RPMI7951 (cell line): ENCODE measurements at regions not wholly inside any gene's neighbourhood (a gene's known extent, or its start where the extent isn't known, plus 50 kb on each side); places are given as distances from the start of the nearest gene placed in this dataset.
A peak's percentile ranks its signal among the peaks of the same experiment; 100 is the strongest.
"Not testable (repeated sequence)": the region's sequence is repeated elsewhere in the genome, so short reads cannot be mapped to it uniquely, and the experiment has no call there.

ENCODE experiments used
- DNase-seq: peaks from one replicate; pipeline ENCODE4 v3.0.0-alpha.2; 2012; ENCODE audit warnings: low read depth

DNA sequence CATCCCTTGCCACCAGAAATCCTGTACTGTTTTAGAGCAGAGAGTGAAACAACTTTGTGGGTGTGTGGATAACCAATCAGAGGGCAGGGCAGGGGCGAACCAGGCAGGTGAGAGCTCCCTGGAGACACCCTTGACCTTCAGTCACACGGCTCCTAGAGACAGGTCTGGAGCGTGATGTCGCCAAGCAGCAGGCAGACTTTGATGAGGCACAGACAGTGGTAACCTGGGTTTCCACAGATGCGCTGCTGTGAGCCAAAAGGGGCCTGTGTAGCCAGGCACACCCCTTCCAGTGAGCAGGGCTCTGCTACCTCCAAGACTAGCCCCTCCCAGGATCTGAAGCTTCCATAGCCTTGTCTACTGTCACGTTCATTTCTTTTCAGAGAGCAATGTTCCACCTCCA is 317.8 kb upstream of the ADCY2 start:
- DNase-seq = no peak

DNA sequence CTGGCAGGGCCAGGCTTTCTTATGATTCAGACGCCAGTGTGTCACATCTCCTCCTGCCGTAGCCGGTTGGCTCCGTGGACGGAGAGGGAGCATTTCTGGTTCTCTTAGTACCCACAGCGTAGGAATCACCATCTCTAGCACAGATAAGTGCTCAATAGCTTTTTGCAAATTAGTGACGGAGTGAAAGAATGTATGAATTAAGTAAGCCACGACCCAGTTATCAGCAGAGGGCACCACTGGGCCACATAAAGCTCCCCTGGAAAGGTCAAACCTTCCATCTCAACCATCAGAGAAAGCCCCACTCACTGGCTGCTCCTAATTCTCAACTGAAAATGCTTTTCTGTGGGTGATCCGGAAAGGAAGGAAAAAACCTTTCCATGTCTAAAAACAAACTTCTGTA is 317.0 kb upstream of the ADCY2 start:
- no peak for DNase-seq

DNA sequence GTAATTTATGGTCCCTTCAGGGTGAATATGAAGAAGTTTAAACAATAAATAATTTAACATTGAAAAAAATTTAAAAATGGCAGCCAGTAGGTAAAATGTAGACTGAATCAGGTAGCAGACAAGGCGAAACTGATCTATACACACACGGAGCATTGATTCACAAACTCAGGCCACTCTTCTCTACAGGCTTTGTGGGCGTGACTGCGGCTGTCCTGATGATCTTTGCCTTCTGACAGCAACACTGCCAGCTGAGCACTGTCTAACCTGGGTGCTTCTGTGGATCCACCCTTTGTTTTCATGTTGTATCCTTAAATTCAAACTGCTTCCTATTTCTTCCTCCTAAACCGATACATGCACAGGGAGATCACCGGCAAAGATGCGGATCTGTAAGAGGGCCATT is 315.4 kb upstream of the ADCY2 start:
- DNase-seq = no peak

DNA sequence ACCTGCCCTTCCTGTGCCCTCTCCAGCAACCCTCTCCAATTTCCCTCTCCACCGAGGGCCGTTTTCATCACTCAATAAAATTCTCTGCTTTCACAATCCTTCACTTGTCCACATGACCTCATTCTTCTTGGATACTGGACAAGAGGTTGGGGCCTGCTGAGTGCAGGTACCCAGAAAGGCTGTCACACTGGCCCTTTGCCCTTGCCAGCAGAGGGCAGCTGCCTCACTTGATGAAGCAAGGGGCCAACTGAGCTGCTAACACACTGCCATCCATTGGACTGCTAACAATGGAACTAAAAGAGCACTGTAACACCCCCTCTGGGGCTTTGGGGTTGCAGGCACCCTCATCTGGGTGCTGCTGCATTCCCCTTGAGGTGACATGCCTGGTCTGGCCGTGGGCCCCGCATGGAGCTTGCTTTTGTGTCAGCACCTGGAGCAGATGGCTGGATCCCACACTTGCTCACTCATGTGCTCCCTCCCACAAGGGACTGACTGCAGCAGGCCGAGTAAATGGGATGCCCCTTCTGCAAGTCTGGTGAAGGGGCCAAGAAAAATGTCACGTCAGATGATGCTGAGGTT is 308.1 kb upstream of the ADCY2 start:
- no peak for DNase-seq

DNA sequence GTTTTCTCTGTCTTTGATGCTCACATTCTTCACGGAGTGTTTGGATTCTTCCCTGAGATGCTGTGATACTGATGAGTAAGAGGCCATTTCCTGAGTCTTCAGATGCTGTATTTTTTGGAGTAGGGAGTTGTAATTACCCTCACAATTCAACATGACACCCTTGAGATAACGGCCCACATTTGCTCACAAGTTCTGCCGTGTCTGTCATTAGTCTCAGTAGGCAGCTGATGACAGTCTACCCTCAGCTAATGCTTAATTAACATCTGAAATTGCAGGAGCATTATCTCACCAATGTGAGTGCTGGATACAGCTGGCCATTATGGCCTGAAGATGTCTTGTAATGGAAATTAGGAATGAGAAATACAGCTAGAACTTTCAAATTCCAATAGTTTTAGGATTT is 307.1 kb upstream of the ADCY2 start:
- no peak for DNase-seq

DNA sequence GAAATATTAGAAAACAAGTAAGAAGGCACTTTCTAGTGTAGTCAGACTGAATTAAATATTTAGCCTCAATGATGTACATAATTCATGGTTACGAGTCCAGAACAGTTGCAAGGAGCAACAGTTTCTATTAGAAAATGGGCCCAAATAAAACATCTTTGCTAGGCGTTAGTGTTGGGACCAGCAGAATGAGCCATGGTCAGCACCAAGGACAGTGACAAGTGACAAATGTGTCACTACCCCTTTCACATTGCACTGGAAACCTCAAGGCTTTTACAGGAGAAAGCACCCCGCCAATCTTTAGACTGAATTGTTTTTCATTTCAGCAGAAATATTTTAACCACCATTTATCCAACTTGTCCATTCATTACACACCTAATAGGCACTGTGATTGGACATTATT is 301.3 kb upstream of the ADCY2 start:
- DNase-seq = peak; percentile 2

DNA sequence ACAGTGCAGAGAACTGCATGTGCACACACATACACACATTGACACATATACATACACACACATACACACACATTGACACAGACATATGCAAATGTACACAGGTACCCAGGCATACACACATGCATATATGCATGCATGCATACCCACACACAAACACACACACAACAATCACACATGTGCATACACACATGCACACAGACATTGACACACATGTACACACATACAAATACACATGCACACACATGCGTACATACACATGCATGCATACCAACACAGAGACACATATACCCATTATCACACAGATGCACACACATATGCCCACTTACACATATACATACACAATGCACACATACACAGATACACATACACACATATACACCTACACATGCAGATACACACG is 299.6 kb upstream of the ADCY2 start:
- DNase-seq = no peak

DNA sequence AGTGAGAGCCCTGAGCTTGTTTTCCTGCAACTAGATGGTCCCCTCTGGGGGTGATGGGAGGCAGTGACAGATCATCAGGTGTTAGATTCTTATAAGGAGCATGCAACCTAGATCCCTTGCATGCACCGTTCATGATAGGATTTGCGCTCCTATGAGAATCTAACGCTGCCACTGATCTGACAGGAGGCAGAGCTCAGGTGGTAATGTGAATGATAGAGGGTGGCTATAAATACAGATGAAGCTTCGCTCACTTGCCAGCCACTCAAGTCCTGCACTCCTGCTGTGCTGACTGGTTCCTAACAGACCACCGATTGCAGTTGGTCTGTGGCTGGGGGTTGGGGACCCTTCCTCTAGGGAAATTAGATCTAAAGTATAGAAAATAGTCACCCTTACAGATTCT is 290.6 kb upstream of the ADCY2 start:
- no peak for DNase-seq

DNA sequence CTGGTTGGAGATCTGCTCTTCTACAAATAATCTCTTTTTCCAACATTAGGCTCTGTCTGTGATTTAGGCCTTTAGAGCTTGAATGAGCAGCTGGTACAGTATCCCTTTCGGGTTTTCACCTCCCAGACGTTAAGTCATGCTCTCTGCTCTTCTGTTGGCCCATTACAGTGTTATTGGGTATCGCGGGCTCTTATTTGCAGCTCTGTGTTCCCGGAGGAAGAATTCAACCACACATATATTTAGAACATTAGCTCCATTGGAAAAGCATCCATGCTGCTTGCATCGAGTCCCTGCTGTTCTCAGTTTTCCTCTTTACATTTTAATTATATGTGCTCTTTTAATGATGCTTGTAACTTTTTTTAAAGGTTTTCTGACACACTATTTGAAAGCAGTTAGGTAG is 278.0 kb upstream of the ADCY2 start:
- DNase-seq = no peak

DNA sequence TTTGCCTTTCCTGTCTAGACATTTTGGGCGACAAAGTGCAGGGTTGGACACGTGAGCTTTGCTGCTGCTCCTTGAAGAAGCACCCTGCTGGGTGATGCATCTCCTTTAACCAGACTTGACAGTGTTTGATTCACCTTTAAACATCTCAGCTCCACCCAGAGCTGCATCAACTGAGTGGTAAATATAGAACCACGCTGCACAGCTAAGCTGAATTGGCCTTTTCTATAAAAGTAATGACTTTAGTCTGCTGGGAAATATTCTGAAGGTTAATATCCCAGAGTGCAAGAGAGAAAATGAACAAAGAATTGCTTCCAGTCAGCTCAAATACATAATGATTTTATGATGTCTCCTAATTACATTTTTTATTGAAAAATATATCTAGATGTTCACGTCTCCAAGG is 264.3 kb upstream of the ADCY2 start:
- DNase-seq = no peak

DNA sequence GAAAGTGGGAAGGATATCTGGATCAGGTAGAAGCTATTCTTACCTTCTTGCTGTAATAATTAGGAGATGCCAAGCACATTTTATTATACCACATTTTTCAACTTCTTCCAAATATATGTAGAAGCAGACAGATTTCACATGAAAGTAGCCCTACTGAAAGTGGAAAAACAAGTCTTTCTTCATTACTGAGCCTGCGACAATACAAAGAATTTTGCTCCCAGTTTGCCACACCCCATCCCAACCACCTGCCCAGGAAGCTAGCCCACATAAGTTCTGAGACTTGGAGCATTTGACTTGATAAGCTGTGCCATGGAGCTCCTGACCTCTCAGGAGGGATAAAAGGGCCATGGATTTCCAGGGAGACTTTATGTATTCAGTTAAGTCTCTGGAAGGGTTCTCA is 249.1 kb upstream of the ADCY2 start:
- no peak for DNase-seq

DNA sequence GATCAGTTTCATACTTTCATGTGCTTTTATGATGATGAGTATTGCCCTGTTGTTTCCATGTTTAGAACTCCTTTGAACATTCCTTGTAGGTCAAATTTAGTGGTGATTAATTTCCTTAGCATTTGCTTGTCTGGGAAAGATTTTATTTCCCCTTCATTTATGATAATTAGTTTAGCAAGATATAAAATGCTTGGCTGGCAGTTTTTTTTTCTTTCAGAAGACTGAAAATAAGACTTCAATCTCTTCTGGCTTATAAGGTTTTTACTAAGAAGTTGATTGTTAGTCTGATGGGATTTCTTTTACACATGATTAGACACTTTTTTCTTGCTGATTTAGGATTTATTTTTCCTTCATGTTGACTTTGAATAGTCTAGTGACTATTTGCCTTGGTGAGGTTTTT is 238.9 kb upstream of the ADCY2 start:
- no peak for DNase-seq

DNA sequence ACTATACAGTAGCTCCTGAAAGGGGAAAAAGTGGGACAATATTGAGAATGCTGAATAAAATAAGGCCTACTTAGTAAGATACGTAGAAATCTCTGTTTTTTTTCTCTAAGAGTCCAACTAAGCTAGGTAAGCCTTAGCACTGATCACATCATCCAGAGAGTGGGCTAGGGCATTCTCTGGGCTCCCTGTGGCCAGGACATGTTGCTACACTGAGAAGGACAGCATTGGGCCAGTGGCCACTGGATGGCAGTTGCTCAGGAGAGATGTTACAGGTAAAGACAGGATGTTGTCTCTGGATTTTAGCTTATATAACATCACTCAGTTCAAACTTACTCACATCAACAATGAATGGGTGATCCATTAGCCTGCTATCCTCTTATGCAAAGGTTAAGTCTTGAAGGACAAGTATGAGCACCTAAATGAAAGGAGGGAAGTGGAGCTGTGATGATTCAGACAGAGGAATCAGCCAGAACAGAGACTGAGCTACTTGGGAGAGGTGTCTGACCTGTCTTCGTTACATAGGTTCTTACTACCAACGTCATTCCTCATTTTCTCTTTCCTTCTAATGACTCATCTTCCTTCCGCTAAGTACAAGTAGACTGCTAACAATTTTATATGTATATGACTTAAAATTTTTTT is 226.6 kb upstream of the ADCY2 start:
- no peak for DNase-seq

DNA sequence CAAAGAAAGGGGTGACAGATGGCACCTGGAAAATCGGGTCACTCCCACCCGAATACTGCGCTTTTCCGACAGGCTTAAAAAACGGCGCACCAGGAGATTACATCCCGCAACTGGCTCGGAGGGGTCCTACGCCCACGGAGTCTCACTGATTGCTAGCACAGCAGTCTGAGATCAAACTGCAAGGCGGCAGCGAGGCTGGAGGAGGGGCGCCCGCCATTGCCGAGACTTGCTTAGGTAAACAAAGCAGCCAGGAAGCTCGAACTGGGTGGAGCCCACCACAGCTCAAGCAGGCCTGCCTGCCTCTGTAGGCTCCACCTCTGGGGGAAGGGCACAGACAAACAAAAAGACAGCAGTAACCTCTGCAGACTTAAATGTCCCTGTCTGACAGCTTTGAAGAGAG is 225.2 kb upstream of the ADCY2 start:
- not testable (repeated sequence) for DNase-seq

DNA sequence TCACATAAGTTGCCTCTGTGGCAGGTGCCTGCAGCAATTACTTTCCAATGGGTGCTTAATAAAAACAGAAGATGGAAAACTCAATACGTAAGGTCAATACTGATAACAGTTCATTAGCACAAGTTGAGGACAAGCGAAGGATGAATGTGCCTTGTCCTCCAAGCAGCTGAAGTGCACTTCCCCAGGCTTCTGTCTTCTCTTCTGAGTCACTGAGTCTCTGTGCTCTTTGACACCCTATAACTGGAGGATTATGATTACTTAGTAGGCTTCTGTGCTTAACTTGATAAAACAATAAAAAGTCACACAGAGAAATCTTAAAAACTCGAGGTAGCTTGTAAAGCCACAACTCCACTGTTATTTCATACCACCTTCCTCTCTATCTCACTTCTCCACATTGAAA is 216.6 kb upstream of the ADCY2 start:
- DNase-seq = no peak

DNA sequence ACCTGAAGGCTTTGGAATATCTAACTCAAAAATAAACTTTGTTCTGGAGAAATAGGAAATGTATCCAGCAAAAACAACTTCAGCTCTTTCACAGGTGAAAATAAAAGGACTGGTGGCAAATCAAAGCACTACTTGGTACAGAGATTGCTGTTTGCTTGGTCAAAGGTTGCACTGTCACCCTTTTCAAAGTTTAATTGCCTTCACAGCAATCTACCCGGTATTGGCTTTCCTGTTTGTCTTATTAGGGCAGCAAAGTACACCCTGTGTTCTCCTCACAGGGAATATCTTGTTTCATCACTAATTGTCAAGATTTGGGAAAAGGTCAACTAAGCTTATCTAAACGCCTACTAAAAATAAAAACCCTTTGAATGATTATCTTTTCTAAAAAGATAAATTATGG is 214.1 kb upstream of the ADCY2 start:
- no peak for DNase-seq

DNA sequence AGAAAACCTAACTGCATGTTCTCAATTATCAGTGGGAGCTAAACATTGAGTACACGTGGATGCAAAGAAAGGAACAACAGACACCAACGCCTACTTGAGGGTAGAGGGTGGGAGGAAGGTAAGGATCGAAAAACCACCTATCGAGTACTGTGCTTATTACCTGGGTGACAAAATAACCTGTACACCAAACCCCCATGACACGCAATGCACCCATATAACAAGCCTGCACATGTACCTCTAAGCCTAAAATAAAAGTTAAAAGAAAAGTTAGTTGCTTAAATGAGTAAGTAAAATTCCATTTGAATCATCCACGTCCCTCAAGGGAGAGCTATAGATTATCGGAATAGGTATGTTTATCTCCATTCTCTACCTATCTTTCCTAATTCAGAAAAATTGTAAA is 210.2 kb upstream of the ADCY2 start:
- DNase-seq = no peak

DNA sequence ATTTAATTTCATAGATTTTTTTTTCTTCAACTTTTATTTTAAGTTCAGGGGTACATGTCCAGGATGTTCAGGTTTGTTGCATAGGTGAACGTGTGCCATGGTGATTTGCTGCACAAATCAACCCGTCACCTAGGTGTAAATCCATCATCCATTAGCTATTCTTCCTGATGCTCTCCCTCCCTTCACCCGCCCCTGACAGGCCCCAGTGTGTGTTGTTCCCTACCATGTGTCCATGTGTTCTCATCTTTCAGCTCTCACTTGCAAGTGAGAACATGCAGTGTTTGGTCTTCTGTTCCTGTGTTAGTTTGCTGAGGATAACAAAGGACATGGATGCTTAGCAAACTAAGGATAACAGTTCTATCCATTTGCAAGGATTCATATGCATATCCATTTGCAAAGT is 209.1 kb upstream of the ADCY2 start:
- DNase-seq = no peak

DNA sequence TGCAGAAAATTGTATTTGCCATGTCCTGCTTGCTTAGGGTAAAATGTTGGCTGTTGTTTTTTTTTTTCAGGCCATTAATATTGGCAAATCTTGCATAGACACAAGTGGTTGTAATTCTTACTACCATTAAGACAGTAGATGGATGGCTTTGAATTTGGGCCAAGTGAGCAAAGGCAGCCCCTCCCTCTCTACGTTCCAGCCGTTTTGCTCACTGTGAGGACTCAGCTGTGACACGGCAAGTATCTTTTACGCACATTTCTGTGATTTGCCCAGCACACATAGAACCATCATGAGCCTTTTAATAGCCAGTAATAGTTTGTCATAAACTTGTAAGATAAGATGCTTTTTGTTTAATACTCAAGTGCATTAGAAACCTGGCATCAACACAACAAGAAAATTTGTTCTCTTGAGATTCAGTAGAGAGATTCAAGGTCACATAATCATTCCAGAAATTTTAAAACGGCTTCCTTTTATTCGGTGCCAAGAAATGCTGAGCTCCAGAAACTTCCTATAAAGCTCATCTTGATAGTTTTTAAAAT is 205.2 kb upstream of the ADCY2 start:
- no peak for DNase-seq

DNA sequence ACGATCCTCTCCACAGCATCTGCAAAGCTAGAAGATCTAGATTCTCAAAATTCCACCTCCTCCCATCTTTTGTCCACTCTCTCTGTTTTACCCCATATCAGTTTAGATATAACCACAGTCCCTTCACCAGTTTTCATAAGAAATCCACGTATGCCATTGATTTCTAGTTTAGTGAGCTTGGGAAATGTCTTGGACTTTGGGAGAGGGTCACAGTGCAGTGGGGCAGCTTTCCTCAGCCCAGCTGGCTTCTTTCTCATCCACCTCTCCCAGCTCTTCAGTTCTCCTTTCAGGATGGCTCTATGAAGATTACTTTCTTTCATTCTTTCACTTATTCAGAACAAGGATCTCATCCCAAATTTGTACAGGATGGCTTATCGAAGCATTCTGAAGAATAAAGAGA is 203.9 kb upstream of the ADCY2 start:
- no peak for DNase-seq

DNA sequence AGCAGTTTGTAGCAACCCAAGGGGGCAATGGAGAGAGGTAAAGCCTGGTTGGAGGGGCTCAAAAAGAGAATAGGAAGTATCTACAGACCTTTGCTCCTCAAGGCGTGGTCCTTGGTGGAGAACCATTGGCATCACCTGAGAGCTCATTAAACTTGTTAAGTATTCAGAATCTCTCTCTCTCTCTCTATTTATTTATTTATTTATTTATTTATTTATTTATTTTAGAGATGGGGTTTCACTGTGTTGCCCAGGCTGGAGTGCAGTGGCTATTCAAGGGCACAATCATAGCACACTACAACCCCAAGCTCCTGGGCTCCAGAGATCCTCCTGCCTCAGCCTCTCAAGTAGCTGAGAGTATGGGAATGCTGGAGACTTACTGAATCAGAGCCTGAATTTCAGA is 193.1 kb upstream of the ADCY2 start:
- DNase-seq = no peak

DNA sequence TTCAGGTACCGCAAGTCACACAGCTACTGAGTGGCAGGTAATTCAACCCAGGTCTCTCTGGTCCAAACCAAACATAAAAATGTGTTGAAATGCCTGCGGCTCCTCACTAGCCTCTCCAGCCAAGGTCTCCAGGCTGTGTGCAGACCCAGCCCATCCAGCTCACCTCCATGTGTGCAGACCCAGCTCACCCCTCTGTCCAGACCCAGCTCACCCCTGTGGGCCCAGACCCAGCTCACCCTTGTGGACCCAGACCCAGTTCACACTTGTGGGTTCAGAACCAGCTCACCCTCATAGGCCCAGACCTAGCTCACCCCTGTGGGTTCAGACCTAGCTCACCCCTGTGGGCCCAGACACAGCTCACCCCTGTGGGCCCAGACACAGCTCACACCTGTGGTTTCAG is 188.0 kb upstream of the ADCY2 start:
- no peak for DNase-seq

DNA sequence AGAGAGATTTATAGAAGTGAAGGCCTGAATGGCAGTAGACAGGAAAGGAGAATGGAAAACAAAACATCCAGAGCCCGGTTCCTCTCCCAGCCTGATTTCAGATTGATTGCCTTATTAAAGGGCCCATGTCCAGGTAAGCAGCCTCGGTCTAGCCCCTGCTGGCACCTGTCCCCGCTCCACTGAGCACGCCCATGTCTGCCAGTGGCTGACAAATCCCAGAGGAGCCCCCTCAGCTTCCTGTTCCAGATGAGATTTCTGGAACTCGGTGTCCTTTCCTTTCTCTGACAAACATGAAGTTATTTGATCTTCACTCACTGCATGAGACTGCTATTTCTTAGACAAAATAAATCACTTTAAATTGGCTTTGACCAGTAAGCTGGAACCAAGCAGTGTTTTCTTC is 187.0 kb upstream of the ADCY2 start:
- no peak for DNase-seq

DNA sequence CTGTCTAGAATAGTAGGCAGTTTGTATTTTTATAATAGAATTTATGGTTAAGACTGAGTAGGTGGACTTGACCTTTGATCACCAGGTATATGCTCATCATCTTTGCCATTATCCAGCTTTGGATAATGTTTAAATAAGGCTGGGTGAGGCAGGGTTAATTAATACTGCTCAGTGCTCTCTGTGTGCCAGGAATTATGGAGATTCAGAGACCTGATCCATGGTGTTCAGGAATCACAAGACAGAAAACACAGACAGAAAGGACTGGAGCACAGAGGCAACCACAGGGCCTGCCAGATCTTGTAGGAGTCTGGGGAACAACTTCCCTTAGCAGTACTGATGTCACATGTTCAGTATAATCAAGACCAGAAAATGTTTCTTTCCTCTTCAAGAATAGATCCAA is 186.3 kb upstream of the ADCY2 start:
- DNase-seq = no peak
